K562 (cell line): ENCODE measurements at regions not wholly inside any gene's neighbourhood (a gene's known extent, or its start where the extent isn't known, plus 50 kb on each side); places are given as distances from the start of the nearest gene placed in this dataset.

Experiments
- ATAC-seq: fragments of 200-7000 bp; cut with Tn5 transposase; 3 replicates; pipeline ENCODE4 v1.9.1; 2020; ENCODE audit warnings: moderate library complexity
- BruUV-seq: library from RNA; stranded (reverse); fragments of 400-500 nt; replicated peaks from 2 replicates; lab custom pipeline; 2021; lab: Mats Ljungman, UMichigan
- CTCF ChIA-PET: fragments of 300-600 bp; formaldehyde crosslinking; extraction: SDS; loops from one replicate; lab custom pipeline; 2021; ENCODE audit warnings: low intra/inter-chr PET ratio; lab: Yijun Ruan, JAX
- POLR2A ChIA-PET: fragments of 300-600, 350-650 bp; sonication (Branson Sonifier 250); formaldehyde crosslinking; extraction: SDS; loops from one replicate; lab custom pipeline; 2021; ENCODE audit warnings: antibody characterized with exemption, inconsistent platforms; lab: Yijun Ruan, JAX
- DNase-seq, 4 experiments: peaks; one replicate each; pipeline versions ENCODE4 v3.0.0 to v3.0.0-alpha.2; 2011 to 2018; ENCODE audit warnings: low spot score in 3 of 4, mixed read lengths in 3 of 4; ENCODE audit errors: extremely low read depth in 1 of 4
- FAIRE-seq: peaks from 2 replicates; lab custom pipeline; 2011; peaks lifted over from hg19 to GRCh38; lab: Jason Lieb, UNC
- H2AFZ ChIP-seq: 2 replicates; pipeline ENCODE4 v1.6.0; 2011; ENCODE audit warnings: low read depth, low read length, control low read depth, inconsistent platforms
- H3K27ac ChIP-seq: fragments of 200-600 bp; 3 replicates; pipeline ENCODE4 v1.8.0; 2011; ENCODE audit warnings: low read depth, mild to moderate bottlenecking, control low read depth, inconsistent platforms, low read length, moderate library complexity, mixed read lengths; ENCODE audit errors: extremely low read depth
- H3K27me3 ChIP-seq, 2 experiments: fragments of 300-600 bp in 1 of 2; 2 replicates in 1 of 2; 3 replicates in 1 of 2; pipeline versions ENCODE4 v1.6.0 to v1.8.0; 2011; ENCODE audit warnings: inconsistent platforms in 2 of 2, low read length in 2 of 2, mild to moderate bottlenecking in 1 of 2, mixed read lengths in 1 of 2, moderate library complexity in 1 of 2; ENCODE audit not compliant: control insufficient read depth in 2 of 2, insufficient read depth in 2 of 2
- H3K36me3 ChIP-seq: fragments of 300-600 bp; 3 replicates; pipeline ENCODE4 v1.8.0; 2011; ENCODE audit warnings: mild to moderate bottlenecking, low read length, inconsistent platforms; ENCODE audit not compliant: control insufficient read depth, insufficient read depth
- H3K4me1 ChIP-seq, 2 experiments: fragments of 200-600 bp in 1 of 2; replicated peaks in 1 of 2; 2 replicates in 1 of 2; 3 replicates in 1 of 2; pipeline versions ENCODE4 v1.5.1 to v1.8.0; 2011; ENCODE audit warnings: inconsistent platforms in 2 of 2, low read length in 2 of 2, mild to moderate bottlenecking in 1 of 2, mixed read lengths in 1 of 2, moderate library complexity in 1 of 2; ENCODE audit not compliant: control insufficient read depth in 2 of 2, insufficient read depth in 2 of 2
- H3K4me2 ChIP-seq: 2 replicates; pipeline ENCODE4 v1.6.1; 2011; ENCODE audit warnings: low read length, control low read depth, inconsistent platforms, mixed read lengths; ENCODE audit not compliant: insufficient read depth
- H3K4me3 ChIP-seq: fragments of 200-600 bp; sonication (generic), shearing (Covaris generic); 2 replicates; pipeline ENCODE4 v1.5.1; 2016; ENCODE audit warnings: control low read depth, inconsistent platforms
- H3K79me2 ChIP-seq: fragments of 200-600 bp; 3 replicates; pipeline ENCODE4 v1.8.0; 2011; ENCODE audit warnings: low read length, inconsistent platforms; ENCODE audit not compliant: control insufficient read depth, insufficient read depth
- H3K9ac ChIP-seq, 2 experiments: 2 replicates each; pipeline versions ENCODE4 v1.6.0 to v1.6.1; 2011; ENCODE audit warnings: low read depth in 2 of 2, low read length in 2 of 2, control low read depth in 1 of 2, inconsistent platforms in 1 of 2, mild to moderate bottlenecking in 1 of 2, mixed read lengths in 1 of 2; ENCODE audit not compliant: insufficient read depth in 1 of 2
- H3K9me1 ChIP-seq: one replicate; pipeline ENCODE4 v1.6.0; 2011; ENCODE audit warnings: inconsistent platforms, mild to moderate bottlenecking, low read length, moderate library complexity; ENCODE audit not compliant: control insufficient read depth, insufficient read depth
- H3K9me3 ChIP-seq: replicated peaks from 2 replicates; pipeline ENCODE4 v1.5.1; 2011; ENCODE audit warnings: low read depth, low read length, inconsistent platforms; ENCODE audit not compliant: control insufficient read depth, insufficient read depth
- H4K20me1 ChIP-seq: replicated peaks from 2 replicates; pipeline ENCODE4 v1.6.1; 2011; ENCODE audit warnings: low read length, inconsistent platforms, mixed read lengths; ENCODE audit not compliant: control insufficient read depth, insufficient read depth
- MIER1 ChIP-seq: fragments of 450-650 bp; IDR thresholded peaks from 2 replicates; pipeline ENCODE4 v1.6.1; 2016; ENCODE audit warnings: antibody characterized with exemption, mild to moderate bottlenecking, low read depth
- POLR2AphosphoS5 ChIP-seq: IDR thresholded peaks from 2 replicates; pipeline ENCODE4 v1.6.1; 2011; ENCODE audit warnings: mild to moderate bottlenecking, low read depth, low read length, moderate library complexity; ENCODE audit not compliant: control insufficient read depth, insufficient read depth
- PTRF ChIP-seq: fragments of 450-650 bp; IDR thresholded peaks from 2 replicates; pipeline ENCODE4 v1.6.1; 2016; ENCODE audit warnings: mild to moderate bottlenecking, missing genetic modification characterization, missing compliant biosample characterization
- SAFB ChIP-seq: fragments of 200-400 bp; formaldehyde crosslinking; IDR thresholded peaks from 2 replicates; pipeline ENCODE4 v1.6.1; 2017; ENCODE audit warnings: low read depth, low read length, borderline replicate concordance
- SMAD1 ChIP-seq: fragments of 150-350 bp; IDR thresholded peaks from 2 replicates; pipeline ENCODE4 v1.6.1; 2014; ENCODE audit warnings: low read length, low read depth; ENCODE audit not compliant: partially characterized antibody
- SREBF1 ChIP-seq: fragments of 150-350 bp; IDR thresholded peaks from 2 replicates; pipeline ENCODE4 v1.6.1; 2014; ENCODE audit warnings: antibody characterized with exemption, low read depth, low read length, borderline replicate concordance
- TAF1 ChIP-seq: IDR thresholded peaks from 2 replicates; pipeline ENCODE4 v1.6.1; 2011; ENCODE audit warnings: mild to moderate bottlenecking, low read length, moderate library complexity; ENCODE audit not compliant: insufficient read depth, control insufficient read depth, severe bottlenecking; ENCODE audit errors: extremely low read depth
- ZNF551 ChIP-seq: fragments of 250-450 bp; sonication (Bioruptor Pico); IDR thresholded peaks from 2 replicates; pipeline ENCODE4 v1.5.0; 2021; ENCODE audit warnings: mild to moderate bottlenecking, moderate library complexity
- ZNF76 ChIP-seq: fragments of 250-450 bp; sonication (Bioruptor Pico); IDR thresholded peaks from 2 replicates; pipeline ENCODE4 v1.4.0; 2020; ENCODE audit warnings: mild to moderate bottlenecking, moderate library complexity, borderline replicate concordance
- WGBS: fragments of 100-300 bp; shearing (Covaris generic); methylation state at CpG from one replicate; pipeline ENCODE4 v1.1.6; 2016; ENCODE audit warnings: low coverage, mixed read lengths; ENCODE audit not compliant: insufficient coverage; ENCODE audit errors: missing lambda C conversion rate; 5-methylcytosine and 5-hydroxymethylcytosine counted together
- in situ Hi-C: fragments of 300-500 bp; cut with MboI; formaldehyde crosslinking; loops from 4 replicates; pipeline ENCODE4 v1.15.0; 2018; ENCODE audit warnings: inconsistent platforms, mixed read lengths
- intact Hi-C: fragments of 100-400 bp; cut with micrococcal nuclease; formaldehyde crosslinking; loops from 2 replicates; pipeline ENCODE4 v1.14.2; 2022
- TF ChIP-seq, protein P1 (sequence below): fragments of 450-650 bp; IDR thresholded peaks from 2 replicates; pipeline ENCODE4 v1.6.1; 2018; ENCODE audit not compliant: partially characterized antibody
- TF ChIP-seq, protein P2 (sequence below), 2 experiments: fragments of 450-650 bp in 1 of 2; IDR thresholded peaks; 2 replicates each; pipeline ENCODE4 v1.6.1; 2011 to 2017; ENCODE audit warnings: low read depth in 2 of 2, antibody characterized with exemption in 1 of 2, borderline replicate concordance in 1 of 2, low read length in 1 of 2, mild to moderate bottlenecking in 1 of 2, mixed read lengths in 1 of 2; ENCODE audit not compliant: control insufficient read depth in 1 of 2

DNA sequence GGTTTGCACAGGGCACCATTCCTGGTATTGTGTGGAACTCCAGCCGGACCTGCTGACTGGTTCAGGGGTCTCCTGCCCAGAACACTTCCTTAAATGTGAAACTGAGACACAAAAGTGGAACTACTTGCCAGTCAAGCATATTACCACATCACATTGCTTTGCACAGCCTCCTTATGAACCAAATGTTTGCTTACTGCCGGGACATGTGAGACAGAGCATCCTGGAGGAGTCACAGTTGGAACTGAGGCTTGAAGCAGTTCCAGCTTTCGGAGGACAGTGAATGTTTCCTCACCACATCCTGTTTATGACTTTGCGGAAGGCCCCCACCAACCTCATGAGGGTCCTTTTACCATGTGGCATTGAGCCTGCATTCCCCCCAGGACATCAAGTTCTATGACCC, 105.8 kb upstream of the ARHGAP42 start:
- H3K9ac ChIP-seq: no peak overlapping the region
- TF ChIP-seq POLR2AphosphoS5 (no peak), PTRF (tag) (no peak), SAFB (no peak), TAF1 (no peak), SREBF1 (no peak), MIER1 (no peak), ZNF76 (no peak), SMAD1 (no peak), ZNF551 (CRISPR knock-in tag) (no peak)
- TF ChIP-seq, protein P1, sequence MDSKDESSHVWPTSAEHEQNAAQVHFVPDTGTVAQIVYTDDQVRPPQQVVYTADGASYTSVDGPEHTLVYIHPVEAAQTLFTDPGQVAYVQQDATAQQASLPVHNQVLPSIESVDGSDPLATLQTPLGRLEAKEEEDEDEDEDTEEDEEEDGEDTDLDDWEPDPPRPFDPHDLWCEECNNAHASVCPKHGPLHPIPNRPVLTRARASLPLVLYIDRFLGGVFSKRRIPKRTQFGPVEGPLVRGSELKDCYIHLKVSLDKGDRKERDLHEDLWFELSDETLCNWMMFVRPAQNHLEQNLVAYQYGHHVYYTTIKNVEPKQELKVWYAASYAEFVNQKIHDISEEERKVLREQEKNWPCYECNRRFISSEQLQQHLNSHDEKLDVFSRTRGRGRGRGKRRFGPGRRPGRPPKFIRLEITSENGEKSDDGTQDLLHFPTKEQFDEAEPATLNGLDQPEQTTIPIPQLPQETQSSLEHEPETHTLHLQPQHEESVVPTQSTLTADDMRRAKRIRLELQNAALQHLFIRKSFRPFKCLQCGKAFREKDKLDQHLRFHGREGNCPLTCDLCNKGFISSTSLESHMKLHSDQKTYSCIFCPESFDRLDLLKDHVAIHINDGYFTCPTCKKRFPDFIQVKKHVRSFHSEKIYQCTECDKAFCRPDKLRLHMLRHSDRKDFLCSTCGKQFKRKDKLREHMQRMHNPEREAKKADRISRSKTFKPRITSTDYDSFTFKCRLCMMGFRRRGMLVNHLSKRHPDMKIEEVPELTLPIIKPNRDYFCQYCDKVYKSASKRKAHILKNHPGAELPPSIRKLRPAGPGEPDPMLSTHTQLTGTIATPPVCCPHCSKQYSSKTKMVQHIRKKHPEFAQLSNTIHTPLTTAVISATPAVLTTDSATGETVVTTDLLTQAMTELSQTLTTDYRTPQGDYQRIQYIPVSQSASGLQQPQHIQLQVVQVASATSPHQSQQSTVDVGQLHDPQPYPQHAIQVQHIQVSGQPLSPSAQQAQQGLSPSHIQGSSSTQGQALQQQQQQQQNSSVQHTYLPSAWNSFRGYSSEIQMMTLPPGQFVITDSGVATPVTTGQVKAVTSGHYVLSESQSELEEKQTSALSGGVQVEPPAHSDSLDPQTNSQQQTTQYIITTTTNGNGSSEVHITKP: no peak
- TF ChIP-seq, protein P2, sequence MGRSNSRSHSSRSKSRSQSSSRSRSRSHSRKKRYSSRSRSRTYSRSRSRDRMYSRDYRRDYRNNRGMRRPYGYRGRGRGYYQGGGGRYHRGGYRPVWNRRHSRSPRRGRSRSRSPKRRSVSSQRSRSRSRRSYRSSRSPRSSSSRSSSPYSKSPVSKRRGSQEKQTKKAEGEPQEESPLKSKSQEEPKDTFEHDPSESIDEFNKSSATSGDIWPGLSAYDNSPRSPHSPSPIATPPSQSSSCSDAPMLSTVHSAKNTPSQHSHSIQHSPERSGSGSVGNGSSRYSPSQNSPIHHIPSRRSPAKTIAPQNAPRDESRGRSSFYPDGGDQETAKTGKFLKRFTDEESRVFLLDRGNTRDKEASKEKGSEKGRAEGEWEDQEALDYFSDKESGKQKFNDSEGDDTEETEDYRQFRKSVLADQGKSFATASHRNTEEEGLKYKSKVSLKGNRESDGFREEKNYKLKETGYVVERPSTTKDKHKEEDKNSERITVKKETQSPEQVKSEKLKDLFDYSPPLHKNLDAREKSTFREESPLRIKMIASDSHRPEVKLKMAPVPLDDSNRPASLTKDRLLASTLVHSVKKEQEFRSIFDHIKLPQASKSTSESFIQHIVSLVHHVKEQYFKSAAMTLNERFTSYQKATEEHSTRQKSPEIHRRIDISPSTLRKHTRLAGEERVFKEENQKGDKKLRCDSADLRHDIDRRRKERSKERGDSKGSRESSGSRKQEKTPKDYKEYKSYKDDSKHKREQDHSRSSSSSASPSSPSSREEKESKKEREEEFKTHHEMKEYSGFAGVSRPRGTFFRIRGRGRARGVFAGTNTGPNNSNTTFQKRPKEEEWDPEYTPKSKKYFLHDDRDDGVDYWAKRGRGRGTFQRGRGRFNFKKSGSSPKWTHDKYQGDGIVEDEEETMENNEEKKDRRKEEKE (IDR thresholded peaks at IDR 0.05; ENCODE audit: borderline replicate concordance in 1 of 2, control insufficient read depth in 1 of 2, low read depth in 2 of 2, low read length in 1 of 2): no peak
- TF ChIP-seq, all 486 proteins: peak for 0
- DNase-seq (no peak), FAIRE-seq (no peak), ATAC-seq (no peak)
- H3K9me1 ChIP-seq: no peaks in the 10 kb centered on the region
- H3K27ac ChIP-seq: no peak overlapping the region
- no TSS peak for BruUV-seq
- POLR2A ChIA-PET: no interaction called here
- no peaks in the 10 kb centered on the region for H3K27me3 ChIP-seq
- H3K36me3 ChIP-seq: no peaks in the 10 kb centered on the region
- in situ Hi-C loops (no loop called here), intact Hi-C loops (no loop called here)
- no peaks in the 10 kb centered on the region for H3K4me1 ChIP-seq
- H3K9me3 ChIP-seq: no peaks in the 10 kb centered on the region
- 19% methylated on average over 4 of the region's 4 CpGs for WGBS
- no peak overlapping the region for H3K4me3 ChIP-seq
- CTCF ChIA-PET: no interaction called here
- H3K4me2 ChIP-seq: no peak overlapping the region
- no peaks in the 10 kb centered on the region for H3K79me2 ChIP-seq
- no peaks in the 10 kb centered on the region for H4K20me1 ChIP-seq
- H2AFZ ChIP-seq: no peak overlapping the region
